Activated T-cell treated with anti-CD3 and anti-CD28 coated beads, Interleukin-2, amount 50 U/mL, for 1 hour (primary cell): ENCODE measurements at regions not wholly inside any gene's neighbourhood (a gene's known extent, or its start where the extent isn't known, plus 50 kb on each side); places are given as distances from the start of the nearest gene placed in this dataset.

Experiments
- DNase-seq: peaks from one replicate; pipeline ENCODE4 v3.0.0-alpha.2; 2020

DNA sequence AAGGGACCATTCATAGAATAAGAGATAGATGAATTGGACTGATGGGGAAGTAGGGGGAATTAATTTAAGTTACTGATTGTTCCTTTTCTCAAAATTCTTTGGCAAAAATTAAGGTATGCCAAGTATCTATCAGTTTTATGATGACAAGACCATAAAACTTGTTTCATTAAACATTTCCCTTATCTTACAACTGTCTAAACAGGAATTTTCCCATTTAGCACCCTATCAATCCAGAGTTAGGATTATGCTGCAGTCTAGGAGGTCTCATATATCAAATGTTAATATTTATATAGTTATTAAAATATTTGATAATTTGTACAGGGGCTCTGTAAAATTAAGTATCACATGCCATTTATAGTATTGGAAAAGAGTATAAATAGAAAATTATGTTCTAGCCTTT lies 51.5 kb upstream of the ARID1B start:
- no peak for DNase-seq

DNA sequence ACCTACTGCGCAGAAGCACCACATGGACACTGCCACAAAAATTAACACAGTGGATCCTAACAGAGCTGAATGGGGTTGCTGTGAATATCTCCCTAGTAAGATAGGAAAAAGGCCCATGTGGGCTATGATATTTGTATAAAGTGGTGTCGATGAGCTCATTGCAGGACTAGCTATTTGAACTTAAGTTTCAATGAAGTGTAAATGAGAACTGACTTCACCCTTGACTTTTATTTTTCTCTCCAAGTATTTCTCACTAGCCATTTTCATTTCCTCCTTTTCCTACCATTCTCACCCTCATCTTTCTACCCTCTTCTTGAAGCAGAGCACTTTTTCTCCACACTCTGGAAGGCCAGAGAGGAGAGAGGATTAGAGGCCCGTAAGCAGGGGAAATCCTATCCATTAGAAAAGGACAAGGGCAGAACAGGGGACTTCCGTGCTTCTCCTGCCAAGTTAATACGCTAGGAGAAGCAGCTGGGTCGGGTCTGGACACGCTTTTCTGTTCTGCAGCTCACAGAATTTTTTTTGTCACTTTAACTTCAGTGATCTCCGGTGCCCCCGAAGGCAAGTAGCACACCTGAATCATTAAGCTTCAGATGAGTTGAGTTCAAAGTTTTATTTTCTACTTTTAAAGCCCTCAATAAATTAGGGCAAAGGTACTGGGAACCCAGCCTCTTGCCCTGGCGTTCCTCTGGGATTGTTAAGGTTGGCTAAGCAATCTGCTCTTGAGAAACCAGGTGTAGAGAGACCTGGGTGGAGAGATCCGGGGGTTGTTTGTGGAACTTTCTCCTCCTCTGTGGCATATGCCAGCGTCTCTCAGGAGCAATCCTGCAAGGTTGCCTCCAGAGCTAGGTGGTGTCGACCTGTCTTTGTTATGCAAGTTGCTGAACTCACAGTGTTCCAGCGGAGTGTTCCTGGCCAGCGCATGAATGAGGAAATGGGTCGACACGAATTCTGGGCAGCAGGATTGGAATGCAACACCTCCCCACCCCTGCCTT lies 56.2 kb upstream of the ARID1B start:
- no peak for DNase-seq

DNA sequence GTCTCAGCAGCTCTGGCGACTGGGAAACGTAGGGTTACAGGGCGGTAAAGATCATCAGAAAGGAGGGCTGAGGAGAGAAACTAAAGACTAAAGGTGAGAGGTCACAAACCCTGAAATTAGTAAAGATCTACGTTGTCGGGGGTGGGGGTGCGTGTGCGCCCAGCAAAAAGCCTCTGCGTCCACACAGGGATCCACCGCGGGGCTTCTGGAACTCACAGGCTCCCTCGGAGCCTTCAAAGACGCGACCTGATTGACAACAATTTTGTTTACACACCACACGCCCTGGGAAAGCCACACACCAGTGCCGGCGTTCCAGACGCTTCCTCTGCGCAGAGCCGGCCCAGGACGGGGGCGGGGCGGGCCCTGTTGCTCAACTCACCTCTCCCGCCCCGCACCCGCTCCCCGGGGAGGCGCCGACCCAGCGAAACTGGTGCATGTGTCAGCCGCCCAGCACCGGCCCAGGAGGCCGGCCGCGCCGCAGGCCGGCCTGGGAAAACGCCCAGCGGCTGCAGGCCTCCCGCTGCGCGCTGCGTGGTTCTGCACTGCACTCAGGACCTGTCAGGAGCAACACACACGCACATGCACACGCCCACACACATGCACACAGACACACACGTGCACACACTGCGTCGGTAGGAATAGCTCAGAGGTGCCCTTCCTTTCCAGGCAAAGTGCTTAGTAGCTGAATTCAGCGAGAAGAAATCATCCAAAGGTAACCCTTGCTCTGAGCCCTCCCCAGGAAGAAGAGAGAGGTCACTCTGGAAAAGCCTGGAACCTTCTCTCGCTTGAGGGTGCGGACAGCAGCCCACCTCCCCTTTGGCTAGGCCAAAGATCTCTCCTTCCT lies 57.2 kb upstream of the ARID1B start:
- peak; percentile 77 for DNase-seq

DNA sequence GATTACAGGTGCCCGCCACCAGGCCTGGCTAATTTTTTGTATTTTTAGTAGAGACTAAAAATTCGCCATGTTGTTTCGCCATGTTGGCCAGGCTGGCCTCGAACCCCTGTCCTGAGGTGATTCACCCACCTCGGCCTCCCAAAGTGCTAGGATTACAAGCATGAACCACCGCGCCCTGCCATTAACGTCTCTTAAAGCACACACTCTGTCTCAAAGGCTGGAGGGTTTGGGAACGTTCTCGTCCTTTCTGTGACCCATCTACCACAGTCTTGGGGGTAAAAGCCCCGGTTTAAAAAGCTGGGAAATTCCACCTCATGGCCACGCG lies 57.8 kb upstream of the ARID1B start:
- peak; percentile 23 for DNase-seq

DNA sequence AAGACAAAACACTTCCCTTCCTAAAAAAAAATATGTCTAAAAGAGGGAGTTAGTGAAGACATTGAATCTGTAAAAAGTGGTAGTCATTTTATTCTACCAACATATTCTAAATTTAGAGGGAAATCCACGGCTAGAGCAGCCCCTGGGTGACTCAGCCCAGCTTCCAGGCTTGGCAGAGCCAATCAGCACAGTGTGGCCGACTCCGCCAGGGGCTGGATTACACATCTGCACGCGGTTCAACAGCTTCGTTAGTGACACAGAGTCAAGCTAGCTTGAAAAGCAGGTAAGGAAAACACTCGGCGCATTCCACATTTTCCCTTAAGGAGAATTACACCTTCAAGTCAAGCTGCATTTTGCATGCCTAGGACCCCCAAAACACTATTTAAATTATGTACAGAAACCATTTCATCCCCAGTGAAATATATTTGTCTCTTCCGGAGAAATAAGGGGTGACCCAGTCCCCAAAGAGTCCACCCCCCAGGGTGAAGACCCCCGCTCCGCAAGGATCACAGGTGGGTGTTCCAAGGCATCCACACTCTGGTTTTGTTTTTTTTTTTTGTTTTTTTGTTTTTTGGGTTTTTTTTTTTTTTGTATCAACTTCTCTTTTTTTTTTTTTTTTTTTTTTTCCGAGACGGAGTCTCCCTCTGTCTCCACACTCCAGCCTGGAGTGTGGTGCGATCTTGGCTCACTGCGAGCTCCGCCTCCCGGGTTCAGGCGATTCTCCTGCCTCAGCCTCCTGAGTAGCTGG lies 58.4 kb upstream of the ARID1B start:
- DNase-seq = no peak

DNA sequence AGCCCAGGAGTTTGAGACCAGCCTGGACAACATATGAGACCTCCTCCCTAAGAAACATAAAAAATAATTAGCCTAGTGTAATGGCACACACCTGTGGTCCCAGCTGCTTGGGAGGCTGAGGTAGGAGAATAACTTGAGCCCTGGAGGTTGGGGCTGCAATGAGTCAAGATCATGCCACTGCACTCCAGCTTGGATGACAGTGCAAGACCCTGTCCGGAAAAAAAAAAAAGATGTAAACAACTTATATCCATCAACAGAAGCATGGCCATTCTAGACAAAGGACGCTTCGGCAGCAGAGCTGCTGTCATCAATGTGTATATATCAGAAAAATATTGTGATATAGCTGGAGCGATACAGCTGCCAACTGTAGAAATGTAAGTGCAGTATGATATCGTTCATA lies 59.6 kb upstream of the ARID1B start:
- no peak for DNase-seq

DNA sequence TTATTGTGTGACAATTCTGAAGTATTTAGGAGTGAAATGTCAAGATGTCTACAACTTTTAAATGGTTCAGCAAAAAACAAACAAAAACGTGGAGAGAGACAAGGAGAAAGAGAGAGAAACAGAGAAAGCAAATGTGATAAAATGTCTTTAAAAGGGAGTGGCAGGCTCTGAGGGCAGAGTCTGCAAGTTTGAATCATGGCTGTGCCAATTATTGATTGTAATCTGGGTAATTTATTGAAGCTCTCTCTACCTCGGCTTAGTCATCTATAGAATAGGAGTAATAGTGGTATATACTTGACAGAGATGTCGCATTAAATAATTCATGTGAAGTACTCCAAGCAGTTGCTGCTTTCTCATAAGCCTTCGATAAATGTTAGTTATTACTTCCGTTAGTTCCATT lies 61.3 kb upstream of the ARID1B start:
- no peak for DNase-seq

DNA sequence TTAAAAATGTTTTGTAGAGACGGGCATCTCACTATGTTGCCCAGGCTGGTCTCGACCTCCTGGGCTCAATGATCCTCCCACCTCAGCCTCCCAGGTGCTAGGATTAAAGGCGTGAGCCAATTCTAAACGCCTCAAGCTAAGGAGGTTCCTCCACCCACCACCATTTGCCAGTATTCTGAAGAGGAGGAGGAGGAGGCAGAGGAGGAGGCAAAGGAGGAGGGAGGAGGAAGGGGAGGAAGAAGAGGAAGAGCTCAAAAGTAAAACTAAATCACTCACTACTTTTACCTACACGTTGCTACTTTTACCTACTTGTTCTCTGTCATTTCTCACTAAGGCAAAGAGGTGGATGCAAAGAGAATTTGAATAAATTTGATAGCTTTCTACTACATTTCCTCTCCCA lies 63.6 kb upstream of the ARID1B start:
- DNase-seq = no peak

DNA sequence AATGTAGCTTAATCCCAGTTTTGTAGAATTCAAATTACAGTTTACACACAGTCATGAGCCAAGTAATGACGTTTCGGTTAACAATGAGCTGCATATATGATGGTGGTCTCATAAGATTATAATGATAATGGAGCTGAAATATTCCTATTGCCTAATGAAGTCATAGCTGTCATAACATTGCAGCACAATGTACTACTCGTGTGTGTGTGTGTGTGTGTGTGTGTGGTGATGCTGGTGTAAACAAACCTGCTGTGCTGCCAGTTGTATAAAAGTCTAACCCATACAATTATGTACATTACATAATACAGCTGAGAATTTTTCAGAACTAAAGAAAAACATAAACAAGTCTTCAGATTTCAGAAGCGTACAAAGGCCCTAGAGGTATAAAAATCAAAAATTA lies 66.7 kb upstream of the ARID1B start:
- DNase-seq = no peak

DNA sequence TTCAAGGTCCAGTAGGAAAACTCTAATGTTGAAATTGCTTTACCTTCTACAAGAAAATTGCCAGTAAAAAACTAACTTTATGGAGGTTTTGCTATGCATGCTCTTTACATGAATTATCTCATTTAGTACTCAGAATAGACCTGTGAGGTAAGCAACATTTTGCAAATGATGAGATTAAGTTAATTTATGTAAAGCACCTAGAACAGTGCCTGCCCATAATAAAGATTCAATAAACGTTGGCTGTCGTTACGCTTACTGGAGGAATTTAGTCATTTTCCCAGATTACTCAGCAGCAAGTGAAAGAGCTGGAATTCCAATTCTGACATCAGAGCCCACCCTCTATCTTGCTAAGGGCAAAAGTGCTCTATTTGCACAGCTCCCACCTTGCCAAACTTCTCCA lies 69.4 kb upstream of the ARID1B start:
- no peak for DNase-seq

DNA sequence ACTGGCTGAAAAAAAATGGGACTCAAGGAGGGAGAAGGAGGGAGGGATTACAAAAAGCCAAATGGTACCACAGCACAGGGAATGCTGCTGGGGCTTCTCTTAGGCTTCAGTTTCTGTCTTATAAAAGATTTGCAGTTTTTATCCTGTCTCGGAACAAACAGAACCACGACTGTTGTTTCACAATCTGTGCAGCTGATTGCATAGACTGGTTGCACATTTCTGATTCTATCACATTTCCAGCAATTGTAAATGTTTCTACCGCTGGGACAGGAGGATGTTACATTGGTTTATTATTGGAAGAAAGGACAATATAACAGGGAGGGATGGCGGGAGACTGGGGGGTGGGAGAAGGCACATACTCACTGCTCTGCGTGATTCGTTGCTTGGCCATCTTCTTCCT lies 73.5 kb upstream of the ARID1B start:
- DNase-seq = no peak

DNA sequence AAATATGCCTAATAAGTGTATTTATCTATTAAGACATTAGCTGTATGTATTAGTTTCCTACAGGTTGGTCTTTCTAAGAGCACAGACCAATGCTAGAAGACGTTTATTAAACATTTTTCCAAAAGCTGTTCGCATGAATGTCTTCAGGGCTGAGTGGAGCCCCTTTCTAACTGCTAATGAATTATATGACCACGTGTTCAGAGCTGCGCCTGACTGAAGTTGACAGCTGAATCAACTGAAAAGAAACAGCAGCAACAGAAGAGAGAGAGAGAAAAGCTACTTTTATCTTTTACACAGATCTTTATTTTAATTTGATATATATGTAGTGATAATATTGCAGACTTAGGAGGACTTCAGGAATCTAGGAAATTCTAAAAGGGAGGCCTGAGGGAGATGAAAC lies 75.2 kb upstream of the ARID1B start:
- no peak for DNase-seq

DNA sequence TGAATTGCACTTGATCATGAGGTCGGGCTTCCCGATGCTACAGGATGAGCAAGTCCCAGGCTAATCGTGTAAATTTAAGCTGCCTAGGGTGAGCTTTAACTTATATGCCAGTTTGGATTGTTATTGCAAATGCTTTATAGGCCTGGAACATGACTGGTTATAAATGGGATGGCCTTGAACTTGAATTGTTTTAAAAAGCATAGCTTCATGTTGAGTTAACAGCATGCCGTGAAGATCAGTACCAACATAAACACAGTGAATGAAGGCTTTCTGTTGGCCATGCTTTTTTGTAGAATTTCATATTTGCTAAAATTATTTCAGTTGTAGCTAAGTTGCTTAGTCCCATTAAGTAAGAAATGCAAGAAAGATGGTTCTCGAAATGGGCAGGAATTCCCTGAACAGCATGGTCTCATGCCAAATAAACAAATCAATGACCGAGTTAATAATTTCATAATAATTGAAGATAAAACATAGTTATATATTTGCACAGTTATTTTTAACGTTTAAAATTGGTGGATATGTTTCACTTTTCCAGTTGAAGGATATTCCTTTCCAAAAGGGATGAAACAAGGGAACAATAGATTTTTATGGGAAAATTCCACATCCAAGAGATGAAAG lies 76.6 kb upstream of the ARID1B start:
- no peak for DNase-seq

DNA sequence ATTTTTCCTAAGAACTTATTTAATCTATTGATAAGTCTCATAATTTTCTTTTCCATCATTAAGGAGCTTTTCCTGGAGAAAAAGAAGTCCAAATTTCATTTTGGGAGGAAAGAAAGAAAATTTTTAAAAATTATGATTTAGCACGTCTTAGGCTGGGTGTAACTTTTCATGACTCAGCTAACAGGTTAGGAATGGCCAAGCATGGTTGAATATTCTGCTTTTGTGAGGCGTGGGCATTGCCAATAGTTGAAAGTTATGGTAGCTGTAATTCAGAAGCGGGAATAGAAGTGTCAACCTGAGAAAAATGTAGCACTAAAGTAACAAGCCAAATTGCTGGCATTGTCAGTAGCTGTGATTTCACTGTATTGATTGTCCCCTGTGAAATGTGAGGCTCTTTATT lies 77.2 kb upstream of the ARID1B start:
- no peak for DNase-seq

DNA sequence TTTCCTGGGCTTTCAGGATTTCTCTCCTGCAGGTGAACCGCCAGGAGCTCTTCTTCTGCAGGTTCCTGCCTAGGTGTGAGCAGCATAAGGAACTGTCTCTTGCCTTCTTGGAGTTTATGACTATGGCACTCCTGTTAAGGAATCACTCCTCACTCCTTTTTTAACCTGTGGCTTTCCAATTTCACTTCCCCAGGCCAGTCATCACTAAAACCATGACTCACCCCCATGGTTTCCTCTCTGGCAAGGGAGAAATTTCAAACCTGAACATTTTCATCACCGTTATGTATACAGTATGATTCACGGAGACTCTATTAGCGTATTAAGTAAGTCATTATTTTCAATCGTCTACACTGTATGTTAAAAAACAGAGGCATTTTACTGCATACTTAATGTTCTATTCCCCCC lies 78.2 kb upstream of the ARID1B start:
- no peak for DNase-seq

DNA sequence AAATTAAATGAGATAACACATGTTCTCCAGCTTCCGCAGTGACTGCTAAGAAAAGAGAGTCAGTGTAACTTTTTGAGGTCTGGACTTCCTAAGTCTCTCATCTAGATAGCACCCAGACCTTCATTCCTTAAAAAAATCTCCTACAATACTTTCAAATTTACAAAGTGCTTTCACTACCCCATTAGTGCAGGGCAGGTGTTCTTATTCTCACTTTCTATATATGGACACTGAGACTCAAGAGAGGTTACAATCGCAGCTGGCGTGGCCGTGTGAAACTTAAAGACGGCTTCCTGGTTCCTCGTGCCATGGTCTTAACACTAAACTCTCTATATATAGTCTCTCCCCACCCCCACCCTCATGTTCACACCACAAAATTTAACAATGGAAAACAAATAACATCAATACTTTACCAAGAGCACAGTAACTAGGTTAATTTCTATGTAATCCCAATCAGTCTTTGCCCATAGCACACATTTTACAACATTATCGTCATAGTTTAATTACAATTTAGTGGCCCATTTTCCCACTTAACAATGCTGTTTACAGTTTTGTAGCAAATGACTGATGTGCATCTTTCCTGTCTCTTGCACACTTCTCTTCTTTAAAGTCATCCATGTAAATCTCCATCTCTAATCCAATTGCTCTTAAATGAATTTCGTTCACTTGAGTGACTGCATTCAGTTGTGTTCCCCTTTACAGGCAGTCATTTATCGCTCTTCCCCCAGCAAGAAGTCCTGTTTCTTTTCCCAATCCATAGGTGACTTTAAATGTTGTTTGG lies 78.8 kb upstream of the ARID1B start:
- DNase-seq = no peak

DNA sequence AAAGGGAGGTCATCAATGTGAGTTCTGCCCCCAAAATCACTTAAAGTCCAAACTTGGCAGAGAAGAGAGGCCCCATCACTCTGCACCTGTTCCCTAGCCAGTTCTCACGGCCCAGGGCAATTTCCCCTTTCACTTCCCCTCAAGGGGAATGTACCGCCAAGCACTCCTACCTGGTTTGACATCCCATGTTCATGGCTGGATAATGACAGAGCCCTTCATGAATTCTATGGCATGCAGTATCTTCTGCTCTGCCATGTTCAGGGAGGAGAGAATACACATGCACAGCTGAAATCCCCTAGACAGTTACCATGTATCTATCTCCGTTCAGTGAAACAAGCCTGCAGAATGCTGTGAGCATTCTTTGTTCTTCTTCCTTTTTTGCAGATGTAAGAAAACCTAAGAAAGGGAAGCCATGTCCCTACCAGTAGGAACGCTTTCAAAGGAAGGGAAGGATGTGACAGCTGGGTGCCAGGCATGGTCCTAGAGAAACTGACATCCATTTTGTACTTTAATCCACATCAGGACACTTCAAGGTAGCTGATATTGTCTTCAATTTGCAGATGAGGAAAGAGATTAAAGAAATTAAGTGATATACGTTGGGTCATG lies 79.8 kb upstream of the ARID1B start:
- no peak for DNase-seq

DNA sequence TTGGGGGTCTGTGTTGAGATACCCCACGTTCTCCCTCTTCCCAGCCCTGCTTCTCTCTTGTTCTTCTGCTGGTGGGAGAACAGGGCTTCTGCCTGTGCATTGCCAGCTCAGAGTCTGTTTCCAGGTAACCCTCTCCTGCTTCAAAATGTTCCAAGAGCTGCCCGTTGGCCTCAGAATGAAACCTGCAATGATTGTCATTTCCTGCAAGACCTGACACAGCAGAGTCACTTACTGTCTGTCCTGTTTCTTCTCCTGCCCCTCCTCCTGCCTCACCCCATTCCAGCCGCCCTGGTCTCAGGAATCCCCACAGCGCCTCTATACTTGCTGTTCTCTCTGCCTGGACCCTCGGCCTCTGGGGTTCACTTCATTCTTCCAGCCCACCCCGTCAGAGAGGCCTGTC lies 81.4 kb upstream of the ARID1B start:
- DNase-seq = no peak

DNA sequence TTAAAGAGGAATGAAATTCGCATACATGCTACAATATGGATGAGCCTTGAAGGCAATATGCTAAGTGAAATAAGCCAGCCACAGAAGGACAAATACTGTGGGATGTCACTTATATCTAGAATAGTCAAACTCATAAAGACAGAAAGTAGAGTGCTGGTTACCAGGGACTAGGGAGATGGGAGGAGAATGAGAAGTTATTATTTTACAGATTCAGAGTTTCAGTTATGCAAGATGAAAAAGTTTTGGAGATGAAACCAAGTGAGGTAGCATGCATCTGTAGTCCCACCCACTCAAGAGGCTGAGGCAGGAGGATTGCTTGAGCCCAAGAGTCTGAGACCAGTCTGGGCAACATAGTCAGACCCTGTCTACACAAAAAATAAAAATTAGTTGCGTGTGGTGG lies 82.5 kb upstream of the ARID1B start:
- no peak for DNase-seq

DNA sequence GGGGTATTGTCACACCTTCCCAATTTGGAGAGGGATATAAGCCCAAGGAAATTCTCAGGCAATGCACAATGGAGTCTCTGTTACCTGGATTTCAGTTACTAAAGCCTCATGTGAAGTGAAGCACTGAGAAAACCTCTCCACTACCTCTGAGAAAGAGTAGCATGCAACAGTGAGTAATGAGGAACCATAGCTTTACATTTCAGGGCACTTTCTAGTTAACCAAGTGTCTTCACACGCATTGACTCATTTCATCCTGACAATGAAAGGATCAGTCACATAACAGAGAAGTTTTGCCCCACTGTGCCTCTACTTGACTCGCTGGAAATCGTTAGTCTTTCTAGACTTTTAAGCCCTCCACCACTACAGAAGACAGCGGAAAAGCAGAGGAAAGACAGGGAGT lies 86.2 kb upstream of the ARID1B start:
- DNase-seq = no peak

DNA sequence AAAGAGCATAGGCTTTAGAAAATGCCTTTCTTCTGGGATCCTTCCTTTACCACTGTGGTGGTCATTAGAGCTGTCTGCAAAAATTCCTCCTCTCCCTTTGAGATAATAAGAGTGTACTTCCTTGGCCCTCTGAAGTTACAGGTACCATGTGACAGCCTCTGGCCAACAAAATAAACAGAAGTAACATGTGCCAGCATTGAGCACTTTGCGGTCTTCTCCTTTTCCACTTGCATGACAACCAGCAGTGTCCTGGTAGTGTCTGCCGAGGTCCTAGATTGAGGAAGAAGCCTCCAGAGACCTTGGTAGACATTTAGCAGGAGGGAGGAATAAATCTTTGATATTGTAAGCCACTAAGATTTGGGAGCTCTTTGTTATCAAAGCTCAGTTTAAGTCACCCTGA lies 87.5 kb upstream of the ARID1B start:
- DNase-seq = no peak

DNA sequence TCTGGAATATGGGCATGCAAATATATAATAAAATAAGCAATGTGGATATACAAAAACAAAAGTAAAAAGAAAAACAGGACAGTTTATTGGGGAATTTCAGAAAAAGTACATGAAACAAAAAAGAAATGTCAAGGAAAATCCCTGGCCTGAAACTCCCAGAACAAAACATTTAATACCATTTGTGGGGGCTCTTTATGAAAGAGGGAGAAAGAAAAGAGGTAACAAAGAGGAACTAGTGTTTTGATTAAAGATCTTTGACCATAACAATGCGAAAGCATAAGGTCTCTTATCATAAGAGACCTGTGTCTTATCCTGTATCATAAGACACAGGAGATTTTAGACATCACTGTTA lies 88.6 kb upstream of the ARID1B start:
- no peak for DNase-seq
